GM19324 (cell line): ENCODE measurements at regions not wholly inside any gene's neighbourhood (a gene's known extent, or its start where the extent isn't known, plus 50 kb on each side); places are given as distances from the start of the nearest gene placed in this dataset.

ENCODE experiments used
- ATAC-seq: cut with Tn5 transposase; IDR thresholded peaks from one replicate; pipeline ENCODE4 v1.9.1; 2021; ENCODE audit warnings: mild to moderate bottlenecking, moderate library complexity; ENCODE audit not compliant: unreplicated experiment, low FRiP score

DNA sequence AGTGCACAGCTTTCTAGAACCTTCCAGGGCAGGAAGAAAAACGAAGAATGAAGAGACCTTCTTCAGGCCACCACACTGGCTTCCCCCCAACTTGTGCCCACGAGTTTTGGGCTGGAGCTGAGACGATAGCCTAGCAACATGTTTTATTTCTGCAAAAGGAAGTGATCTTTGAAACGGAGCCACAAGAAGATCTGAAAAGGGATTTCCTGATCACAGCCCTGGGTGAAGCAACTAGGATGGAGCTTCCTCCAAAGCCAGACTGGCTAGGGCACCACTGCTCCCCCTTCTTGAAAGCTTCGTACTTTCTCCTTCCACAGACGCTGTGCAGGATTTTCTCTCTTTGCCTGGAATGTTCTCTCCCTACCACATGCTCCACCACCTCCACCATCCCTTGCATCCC lies 418.3 kb downstream of the MED13L start:
- no peak for ATAC-seq

- no peak for ATAC-seq
Observed at GRCh38 chr12:115857923-115858322, 419.6 kb downstream of the MED13L start.

GRCh38 chr12:115857160-115857920 lies 420.2 kb downstream of the MED13L start:
- no peak for ATAC-seq

- ATAC-seq: no peak
Observed at GRCh38 chr12:115852054-115852453, 425.4 kb downstream of the MED13L start.

- no peak for ATAC-seq
Observed at GRCh38 chr12:115850957-115851356, 426.5 kb downstream of the MED13L start.

GRCh38 chr12:115849262-115849943 lies 428.1 kb downstream of the MED13L start:
- ATAC-seq: no peak

DNA sequence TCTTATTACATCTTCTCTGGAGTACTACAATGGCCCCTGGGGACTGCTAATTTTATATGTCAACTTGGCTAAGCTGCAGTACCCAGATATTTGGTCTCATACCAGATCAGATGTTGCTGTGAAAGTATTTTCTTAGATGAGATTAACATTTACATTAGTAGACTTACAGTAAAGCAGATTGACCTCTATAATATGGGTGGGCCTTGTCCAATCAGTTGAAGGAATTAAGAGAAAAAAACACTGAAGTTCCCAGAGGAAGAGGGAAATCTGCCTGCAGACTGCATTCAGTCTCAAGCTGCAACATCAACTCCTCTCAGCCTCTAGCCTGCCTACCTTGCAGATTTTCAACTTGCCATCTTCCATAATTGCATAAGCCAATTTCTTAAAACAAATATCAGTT lies 430.1 kb downstream of the MED13L start:
- ATAC-seq: no peak

DNA sequence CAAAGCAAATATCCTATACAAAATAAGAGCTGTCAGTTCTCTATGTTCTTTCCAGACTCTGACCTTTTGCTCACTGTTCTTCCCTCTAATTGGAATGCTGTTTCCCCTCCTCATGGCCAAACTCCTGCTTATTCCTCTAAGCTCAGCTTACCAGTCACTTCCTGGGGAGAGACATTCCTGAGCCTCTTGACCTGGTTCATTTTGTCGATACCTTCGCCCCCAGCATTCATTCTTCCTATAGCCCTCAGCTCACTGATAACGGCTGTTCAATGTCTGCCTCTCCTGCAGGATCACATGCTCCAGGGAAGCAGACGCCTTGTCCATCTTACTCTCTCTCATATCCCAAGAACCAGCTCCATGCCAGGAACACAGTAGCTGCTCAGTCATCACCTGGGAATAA lies 431.0 kb downstream of the MED13L start:
- no peak for ATAC-seq

- ATAC-seq: no peak
Observed at GRCh38 chr12:115840159-115840558, 437.3 kb downstream of the MED13L start.

DNA sequence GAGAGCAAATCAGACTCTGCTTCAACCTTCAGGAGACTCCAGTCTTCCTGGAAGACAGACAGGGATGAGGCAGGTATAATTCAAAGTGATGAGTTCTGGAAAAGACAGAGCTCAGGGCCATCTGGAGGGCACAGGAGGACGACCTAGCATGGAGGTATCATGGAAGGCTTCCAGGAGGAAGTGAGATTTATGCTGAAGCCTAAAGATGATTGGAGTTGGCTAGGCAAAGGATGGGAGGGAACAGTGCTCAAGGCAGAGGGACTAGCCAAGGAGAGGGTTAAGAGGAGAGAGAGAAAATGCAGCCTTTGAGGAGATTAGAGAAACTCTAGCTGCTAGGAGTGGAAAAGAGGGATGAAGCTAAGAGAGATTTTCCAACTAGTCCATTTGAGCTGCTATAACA lies 438.5 kb downstream of the MED13L start:
- ATAC-seq: no peak

DNA sequence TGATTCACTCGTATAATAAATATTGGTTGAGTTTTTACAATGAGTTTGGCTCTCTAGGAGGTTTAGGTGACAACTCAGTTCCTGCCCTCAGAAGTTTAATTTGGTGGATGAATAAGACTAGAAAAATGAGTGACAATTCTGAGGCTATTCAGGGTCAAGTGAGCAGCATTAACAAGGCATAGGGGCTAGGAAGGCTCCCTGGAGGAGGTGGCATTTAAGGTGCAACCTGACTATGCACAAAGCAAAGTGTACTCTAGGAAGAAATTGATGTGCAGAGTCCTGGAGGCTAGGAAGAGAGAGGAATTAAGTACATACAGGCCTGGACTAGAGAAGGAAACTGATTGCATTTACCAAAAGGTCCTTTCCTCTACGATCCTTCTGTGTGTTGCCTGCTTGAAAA lies 440.3 kb downstream of the MED13L start:
- ATAC-seq: no peak

- no peak for ATAC-seq
Observed at GRCh38 chr12:115835445-115835844, 442.0 kb downstream of the MED13L start.

DNA sequence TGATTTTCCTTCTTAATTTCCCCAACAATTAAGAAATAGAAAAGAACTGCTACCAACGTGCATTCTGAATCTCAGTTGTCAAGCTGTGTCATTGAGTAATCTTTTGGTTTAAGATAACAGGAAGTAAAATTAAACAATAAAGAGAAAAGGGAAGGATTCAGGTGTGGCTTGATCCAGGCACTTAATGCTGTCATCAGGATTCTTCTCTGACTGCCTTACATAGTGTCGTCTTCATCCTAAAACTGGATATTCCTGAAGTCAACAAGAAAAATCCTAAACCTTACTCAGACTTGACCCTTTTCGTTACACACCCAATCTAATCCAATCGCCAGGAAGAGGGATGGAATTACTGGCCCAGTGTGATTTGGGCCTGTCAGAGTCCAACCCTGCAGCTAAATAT lies 443.8 kb downstream of the MED13L start:
- no peak for ATAC-seq

DNA sequence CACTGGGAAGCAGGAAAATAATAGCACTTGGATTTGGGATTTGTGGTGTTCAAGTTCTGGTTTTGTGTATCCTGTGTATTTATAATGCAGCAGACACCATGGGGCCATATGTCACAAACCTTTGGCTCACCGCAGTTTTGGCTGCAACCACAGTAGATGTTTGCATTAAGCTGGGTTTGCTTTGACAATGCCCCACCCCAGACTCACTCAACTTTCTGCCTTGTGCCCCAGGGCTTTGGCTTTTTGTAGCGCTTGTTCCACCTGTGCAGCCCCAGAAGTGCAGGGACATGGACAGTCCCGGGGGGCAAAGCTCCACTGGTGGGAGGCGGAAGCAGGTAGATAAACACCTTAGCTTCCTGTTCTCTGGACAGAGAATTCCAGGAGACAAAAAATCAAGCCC lies 446.9 kb downstream of the MED13L start:
- ATAC-seq: no peak

DNA sequence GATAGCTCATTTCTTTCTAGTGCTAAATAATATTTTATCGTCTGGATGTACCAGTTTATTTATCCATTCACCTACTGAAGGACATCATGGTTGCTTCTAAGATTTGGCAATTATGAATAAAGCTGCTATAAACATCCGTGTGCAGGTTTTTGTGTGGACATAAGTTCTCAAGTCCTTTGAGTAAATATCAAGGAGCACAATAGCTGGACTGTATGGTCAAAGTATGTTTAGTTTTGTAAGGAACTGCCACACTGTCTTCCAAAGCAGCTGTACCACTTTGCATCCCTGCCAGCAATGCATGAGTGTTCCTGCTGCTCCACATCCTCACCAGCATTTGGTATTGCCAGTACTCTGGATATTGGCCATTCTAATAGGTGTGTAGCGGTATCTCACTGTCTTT lies 447.4 kb downstream of the MED13L start:
- ATAC-seq: no peak

GRCh38 chr12:115828168-115828567 lies 449.3 kb downstream of the MED13L start:
- no peak for ATAC-seq

- no peak for ATAC-seq
Observed at GRCh38 chr12:115824936-115825602, 452.4 kb downstream of the MED13L start.

DNA sequence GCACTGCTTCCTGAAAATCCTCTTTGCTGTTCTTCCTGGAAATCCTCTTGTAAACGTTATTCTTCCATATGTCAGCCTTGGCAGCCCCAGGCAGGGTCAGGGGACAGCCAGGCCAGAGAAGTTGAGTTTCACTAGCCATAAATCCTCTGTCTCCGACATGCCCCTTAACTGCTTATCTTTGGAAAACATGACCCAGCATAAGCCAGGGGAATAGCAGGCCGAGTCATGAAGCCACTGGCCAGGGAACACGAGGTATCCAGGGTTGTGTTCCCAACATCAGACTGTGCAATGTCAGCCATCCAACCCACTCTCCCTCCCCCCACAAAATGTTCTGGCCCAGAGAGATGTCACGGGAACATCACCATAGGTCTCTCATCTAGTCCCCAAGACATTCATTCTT lies 453.9 kb downstream of the MED13L start:
- ATAC-seq: no peak

- no peak for ATAC-seq
Observed at GRCh38 chr12:115820656-115821055, 456.8 kb downstream of the MED13L start.

- ATAC-seq: no peak
Observed at GRCh38 chr12:115818973-115819372, 458.5 kb downstream of the MED13L start.

GRCh38 chr12:115817389-115817788 lies 460.1 kb downstream of the MED13L start:
- no peak for ATAC-seq

GRCh38 chr12:115815924-115816323 lies 461.6 kb downstream of the MED13L start:
- no peak for ATAC-seq
